GM18867 (cell line): ENCODE measurements at regions not wholly inside any gene's neighbourhood (a gene's known extent, or its start where the extent isn't known, plus 50 kb on each side); places are given as distances from the start of the nearest gene placed in this dataset.
A peak's percentile ranks its signal among the peaks of the same experiment; 100 is the strongest.
"Not testable (repeated sequence)": the region's sequence is repeated elsewhere in the genome, so short reads cannot be mapped to it uniquely, and the experiment has no call there.

ENCODE experiments used
- ATAC-seq: cut with Tn5 transposase; IDR thresholded peaks from one replicate; pipeline ENCODE4 v1.9.1; 2021; ENCODE audit warnings: mild to moderate bottlenecking, moderate library complexity; ENCODE audit not compliant: unreplicated experiment

- no peak for ATAC-seq
Measured at GRCh38 chr12:127127897-127128296, 1139.1 kb upstream of the TMEM132C start.

- ATAC-seq: no peak
Measured at GRCh38 chr12:127130506-127131124, 1136.4 kb upstream of the TMEM132C start.

GRCh38 chr12:127133675-127134335 lies 1133.2 kb upstream of the TMEM132C start:
- no peak for ATAC-seq

- not testable (repeated sequence) for ATAC-seq
Measured at GRCh38 chr12:127140864-127141484, 1126.0 kb upstream of the TMEM132C start.

GRCh38 chr12:127143020-127143419 lies 1124.0 kb upstream of the TMEM132C start:
- no peak for ATAC-seq

- no peak for ATAC-seq
Measured at GRCh38 chr12:127144770-127145169, 1122.2 kb upstream of the TMEM132C start.

- ATAC-seq: no peak
Measured at GRCh38 chr12:127145241-127145928, 1121.6 kb upstream of the TMEM132C start.

- ATAC-seq: no peak
Measured at GRCh38 chr12:127145929-127146789, 1120.8 kb upstream of the TMEM132C start.

- no peak for ATAC-seq
Measured at GRCh38 chr12:127146991-127147718, 1119.8 kb upstream of the TMEM132C start.

GRCh38 chr12:127147724-127148123 lies 1119.2 kb upstream of the TMEM132C start:
- ATAC-seq: no peak

GRCh38 chr12:127148318-127148717 lies 1118.7 kb upstream of the TMEM132C start:
- ATAC-seq: no peak

- no peak for ATAC-seq
Measured at GRCh38 chr12:127149226-127149964, 1117.6 kb upstream of the TMEM132C start.

- peak; percentile 77 for ATAC-seq
Measured at GRCh38 chr12:127150028-127150427, 1116.9 kb upstream of the TMEM132C start.

- peak; percentile 24 for ATAC-seq
Measured at GRCh38 chr12:127150479-127150878, 1116.5 kb upstream of the TMEM132C start.

GRCh38 chr12:127150956-127151355 lies 1116.0 kb upstream of the TMEM132C start:
- ATAC-seq: no peak

GRCh38 chr12:127153996-127154395 lies 1113.0 kb upstream of the TMEM132C start:
- ATAC-seq: no peak

- not testable (repeated sequence) for ATAC-seq
Measured at GRCh38 chr12:127154830-127155229, 1112.1 kb upstream of the TMEM132C start.

GRCh38 chr12:127155935-127156619 lies 1110.9 kb upstream of the TMEM132C start:
- not testable (repeated sequence) for ATAC-seq
